Mesenchymal stem cell (in vitro differentiated cells and primary cell): ENCODE measurements at regions not wholly inside any gene's neighbourhood (a gene's known extent, or its start where the extent isn't known, plus 50 kb on each side); places are given as distances from the start of the nearest gene placed in this dataset.
A peak's percentile ranks its signal among the peaks of the same experiment; 100 is the strongest.

Experiments
- DNase-seq: peaks from one replicate; pipeline ENCODE4 v3.0.0-alpha.2; 2013
- H2AFZ ChIP-seq: one replicate; pipeline ENCODE4 v1.6.1; 2013; ENCODE audit warnings: low read depth, mild to moderate bottlenecking, control low read depth, inconsistent platforms, low read length, moderate library complexity
- H2AK5ac ChIP-seq: 2 replicates; pipeline ENCODE4 v1.6.1; 2013; ENCODE audit warnings: low read length, moderate library complexity, mild to moderate bottlenecking, inconsistent platforms; ENCODE audit not compliant: severe bottlenecking
- H2BK120ac ChIP-seq: one replicate; pipeline ENCODE4 v1.6.1; 2013; ENCODE audit warnings: low read depth, mild to moderate bottlenecking, inconsistent platforms, low read length, moderate library complexity
- H2BK12ac ChIP-seq, 2 experiments: one replicate each; pipeline ENCODE4 v1.6.1; 2013; ENCODE audit warnings: inconsistent platforms in 2 of 2, low read length in 2 of 2, mild to moderate bottlenecking in 2 of 2, moderate library complexity in 2 of 2, control low read depth in 1 of 2
- H2BK15ac ChIP-seq: one replicate; pipeline ENCODE4 v1.6.1; 2013; ENCODE audit warnings: mild to moderate bottlenecking, low read depth, inconsistent platforms; ENCODE audit not compliant: poor library complexity, severe bottlenecking
- H2BK5ac ChIP-seq: 2 replicates; pipeline ENCODE4 v1.6.1; 2013; ENCODE audit warnings: low read depth, mild to moderate bottlenecking, low read length, control low read depth, inconsistent platforms; ENCODE audit not compliant: poor library complexity, severe bottlenecking
- H3K14ac ChIP-seq, 2 experiments: one replicate each; pipeline ENCODE4 v1.6.1; 2013; ENCODE audit warnings: inconsistent platforms in 2 of 2, low read length in 2 of 2, control low read depth in 1 of 2, mild to moderate bottlenecking in 1 of 2, moderate library complexity in 1 of 2
- H3K18ac ChIP-seq, 2 experiments: one replicate each; pipeline ENCODE4 v1.6.1; 2013; ENCODE audit warnings: inconsistent platforms in 2 of 2, low read length in 2 of 2, control low read depth in 1 of 2, low read depth in 1 of 2, mild to moderate bottlenecking in 1 of 2
- H3K23ac ChIP-seq, 2 experiments: one replicate each; pipeline ENCODE4 v1.6.1; 2013; ENCODE audit warnings: inconsistent platforms in 2 of 2, low read length in 2 of 2, mild to moderate bottlenecking in 2 of 2, moderate library complexity in 2 of 2, control low read depth in 1 of 2
- H3K27ac ChIP-seq: 2 replicates; pipeline ENCODE4 v1.5.1; 2013; ENCODE audit warnings: mild to moderate bottlenecking, moderate library complexity, low read length, control low read depth, inconsistent platforms; ENCODE audit not compliant: poor library complexity, severe bottlenecking
- H3K27me3 ChIP-seq, 2 experiments: 2 replicates each; pipeline versions ENCODE4 v1.6.1 to v1.7.0; 2013; ENCODE audit warnings: low read length in 2 of 2, mild to moderate bottlenecking in 2 of 2, moderate library complexity in 2 of 2, control low read depth in 1 of 2, inconsistent platforms in 1 of 2; ENCODE audit not compliant: control insufficient read depth in 1 of 2, insufficient read depth in 1 of 2
- H3K36me3 ChIP-seq, 2 experiments: 2 replicates each; pipeline versions ENCODE4 v1.6.1 to v1.7.0; 2013; ENCODE audit warnings: low read length in 2 of 2, control low read depth in 1 of 2, inconsistent platforms in 1 of 2, low read depth in 1 of 2, mild to moderate bottlenecking in 1 of 2; ENCODE audit not compliant: insufficient read depth in 2 of 2, control insufficient read depth in 1 of 2
- H3K4ac ChIP-seq, 2 experiments: one replicate each; pipeline ENCODE4 v1.6.1; 2013; ENCODE audit warnings: inconsistent platforms in 2 of 2, low read length in 2 of 2, mild to moderate bottlenecking in 2 of 2, moderate library complexity in 2 of 2, control low read depth in 1 of 2, low read depth in 1 of 2
- H3K4me1 ChIP-seq: 2 replicates; pipeline ENCODE4 v1.6.1; 2013; ENCODE audit warnings: low read depth, low read length, control low read depth; ENCODE audit not compliant: control insufficient read depth, insufficient read depth
- H3K4me2 ChIP-seq: 2 replicates; pipeline ENCODE4 v1.6.1; 2013; ENCODE audit warnings: low read length, mild to moderate bottlenecking, inconsistent platforms; ENCODE audit not compliant: poor library complexity, severe bottlenecking
- H3K4me3 ChIP-seq, 2 experiments: 2 replicates each; pipeline versions ENCODE4 v1.5.1 to v1.7.0; 2013; ENCODE audit warnings: low read length in 2 of 2, mild to moderate bottlenecking in 2 of 2, control low read depth in 1 of 2, low read depth in 1 of 2; ENCODE audit not compliant: insufficient read depth in 1 of 2
- H3K79me1 ChIP-seq: replicated peaks from 2 replicates; pipeline ENCODE4 v1.6.1; 2013; ENCODE audit warnings: mild to moderate bottlenecking, control low read depth, low read length, inconsistent platforms; ENCODE audit not compliant: poor library complexity, severe bottlenecking
- H3K9ac ChIP-seq: 2 replicates; pipeline ENCODE4 v1.7.0; 2013; ENCODE audit warnings: mild to moderate bottlenecking, low read length, moderate library complexity
- H3K9me3 ChIP-seq: 2 replicates; pipeline ENCODE4 v1.7.0; 2013; ENCODE audit warnings: mild to moderate bottlenecking, low read length; ENCODE audit not compliant: control insufficient read depth
- H4K8ac ChIP-seq: one replicate; pipeline ENCODE4 v1.6.1; 2013; ENCODE audit warnings: inconsistent platforms, mild to moderate bottlenecking, low read length, moderate library complexity
- H4K91ac ChIP-seq: one replicate; pipeline ENCODE4 v1.6.1; 2013; ENCODE audit warnings: mild to moderate bottlenecking, low read length, inconsistent platforms
- WGBS: methylation state at CpG from one replicate; pipeline ENCODE4 v1.1.7; 2013; ENCODE audit warnings: mixed read lengths; 5-methylcytosine and 5-hydroxymethylcytosine counted together

- DNase-seq, result peak; percentile 94
- WGBS, result 0% methylated on average over 3 of the region's 3 CpGs
- Histone ChIP-seq H2BK12ac (no peak overlapping the region), H3K14ac (no peak overlapping the region), H2AK5ac (no peak overlapping the region), H3K79me1 (no peaks in the 10 kb centered on the region), H4K91ac (no peak overlapping the region), H2AFZ (no peak overlapping the region), H3K4ac (no peak overlapping the region), H3K4me1 (peaks cover 2% of the 10 kb centered on the region), H3K18ac (no peak overlapping the region), H2BK120ac (no peak overlapping the region), H3K27ac (no peak overlapping the region), H3K23ac (no peak overlapping the region), H3K27me3 (no peaks in the 10 kb centered on the region), H3K4me3 (no peak overlapping the region), H2BK15ac (no peak overlapping the region), H3K36me3 (no peaks in the 10 kb centered on the region), H3K9me3 (no peaks in the 10 kb centered on the region), H3K4me2 (no peak overlapping the region), H2BK5ac (no peak overlapping the region), H3K9ac (no peak overlapping the region), H4K8ac (no peak overlapping the region)
Measured at GRCh38 chr11:122235615-122236014, 119.6 kb upstream of the BLID start.

DNA sequence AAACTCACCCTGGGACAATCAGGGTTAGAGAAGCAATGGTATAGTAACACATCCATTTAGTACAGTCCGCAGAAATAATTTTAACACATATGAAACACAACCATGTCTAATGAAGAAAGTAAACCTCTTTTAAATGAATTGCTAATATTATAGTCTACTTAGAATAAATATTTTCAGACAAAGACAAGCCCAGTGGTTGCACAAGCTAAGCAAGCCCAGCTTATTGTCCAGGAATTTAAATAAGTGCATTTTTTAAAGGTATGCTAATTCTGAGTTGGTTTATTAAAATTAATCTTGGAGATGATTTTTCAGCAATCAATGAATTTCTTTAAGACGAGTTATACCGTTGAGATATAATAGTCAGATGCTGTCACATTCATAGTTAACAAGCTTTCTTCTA is 118.8 kb upstream of the BLID start:
- no peak overlapping the region for H2AK5ac ChIP-seq

DNA sequence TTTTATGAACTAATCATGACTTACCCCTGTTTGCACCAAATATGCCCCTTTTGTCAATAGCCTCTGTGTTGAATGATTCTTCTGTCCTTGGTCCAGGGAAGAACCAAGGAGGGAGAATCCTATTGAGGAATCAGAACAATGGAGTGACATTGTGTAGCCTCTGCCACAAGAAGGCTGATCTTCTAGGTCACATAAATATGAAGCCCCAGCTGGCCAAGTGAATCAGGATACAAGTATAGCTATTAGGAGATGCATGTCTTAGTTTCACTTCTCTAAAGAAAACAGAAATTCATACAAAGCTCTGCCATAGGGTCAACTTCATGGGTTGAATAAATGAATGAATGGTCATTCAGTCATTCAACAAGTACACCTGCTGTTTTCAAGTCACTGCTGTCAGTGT is 118.2 kb upstream of the BLID start:
- Histone ChIP-seq H2AK5ac (no peak overlapping the region), H3K18ac (no peak overlapping the region), H2BK5ac (no peak overlapping the region), H3K14ac (no peak overlapping the region), H3K27me3 (no peaks in the 10 kb centered on the region), H3K4ac (no peak overlapping the region), H3K4me2 (no peak overlapping the region), H3K36me3 (no peaks in the 10 kb centered on the region), H3K27ac (no peak overlapping the region), H2BK15ac (no peak overlapping the region), H4K91ac (no peak overlapping the region), H2AFZ (no peak overlapping the region), H3K23ac (no peak overlapping the region), H3K79me1 (no peaks in the 10 kb centered on the region), H2BK120ac (no peak overlapping the region), H4K8ac (no peak overlapping the region), H3K4me1 (peaks cover 5% of the 10 kb centered on the region), H3K4me3 (no peak overlapping the region), H3K9ac (no peak overlapping the region), H2BK12ac (no peak overlapping the region), H3K9me3 (no peaks in the 10 kb centered on the region)
- no peak for DNase-seq

More for the DNA sequence above, 118.8 kb upstream of the BLID start:
- Histone ChIP-seq H3K4me2 (no peak overlapping the region), H4K91ac (no peak overlapping the region), H3K9ac (no peak overlapping the region), H2BK15ac (no peak overlapping the region), H3K27ac (no peak overlapping the region), H3K36me3 (no peaks in the 10 kb centered on the region), H3K79me1 (no peaks in the 10 kb centered on the region), H2AFZ (no peak overlapping the region), H3K23ac (no peak overlapping the region), H3K14ac (no peak overlapping the region), H3K4me1 (peaks cover 2% of the 10 kb centered on the region), H2BK12ac (no peak overlapping the region), H2BK5ac (no peak overlapping the region), H2BK120ac (no peak overlapping the region), H4K8ac (no peak overlapping the region), H3K9me3 (no peaks in the 10 kb centered on the region), H3K4me3 (no peak overlapping the region), H3K18ac (no peak overlapping the region), H3K27me3 (no peaks in the 10 kb centered on the region), H3K4ac (no peak overlapping the region)
- 100% methylated on average over 2 of the region's 3 CpGs for WGBS
- DNase-seq, result no peak

DNA sequence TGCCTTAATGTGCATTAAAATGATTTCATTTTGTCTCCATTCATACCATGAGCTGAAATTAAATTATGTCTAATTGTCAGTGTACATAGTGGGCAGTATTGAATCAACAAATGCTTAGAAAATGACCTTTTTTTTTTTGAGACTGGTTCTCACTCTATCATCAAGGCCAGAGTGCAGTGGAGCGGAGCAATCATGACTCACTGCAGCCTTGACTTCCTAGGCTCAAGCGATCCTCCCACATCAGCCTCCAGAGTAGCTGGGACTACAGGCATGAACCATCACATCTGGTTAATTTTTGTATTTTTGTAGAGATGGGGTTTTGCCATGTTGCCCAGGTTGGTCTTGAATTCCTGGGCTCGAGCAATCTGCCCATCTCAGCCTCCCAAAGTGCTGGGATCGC is 117.0 kb upstream of the BLID start:
- Histone ChIP-seq H3K4me1 (peaks cover 7% of the 10 kb centered on the region), H4K8ac (no peak overlapping the region), H3K23ac (no peak overlapping the region), H3K27ac (no peak overlapping the region), H3K79me1 (no peaks in the 10 kb centered on the region), H3K4ac (no peak overlapping the region), H2BK5ac (no peak overlapping the region), H3K9me3 (no peaks in the 10 kb centered on the region), H2BK12ac (no peak overlapping the region), H3K4me3 (no peak overlapping the region), H2AK5ac (no peak overlapping the region), H2BK15ac (no peak overlapping the region), H4K91ac (no peak overlapping the region), H2BK120ac (no peak overlapping the region), H3K27me3 (no peaks in the 10 kb centered on the region), H3K36me3 (no peaks in the 10 kb centered on the region), H3K14ac (no peak overlapping the region), H3K18ac (no peak overlapping the region), H3K9ac (no peak overlapping the region), H3K4me2 (no peak overlapping the region), H2AFZ (no peak overlapping the region)
- DNase-seq, result no peak
- 100% methylated on average over 1 of the region's 4 CpGs for WGBS
